Mesothelial cell of epicardium (in vitro differentiated cells): ENCODE measurements at regions not wholly inside any gene's neighbourhood (a gene's known extent, or its start where the extent isn't known, plus 50 kb on each side); places are given as distances from the start of the nearest gene placed in this dataset.

ENCODE experiments used
- DNase-seq, 2 experiments: peaks; one replicate each; pipeline ENCODE4 v3.0.0; 2021; ENCODE audit warnings: low spot score in 2 of 2; ENCODE audit not compliant: unreplicated experiment in 2 of 2
- H3K27ac Mint-ChIP-seq: 2 replicates; pipeline ENCODE4 v1.8.0; 2021; ENCODE audit warnings: mixed read lengths
- H3K27me3 Mint-ChIP-seq: 2 replicates; pipeline ENCODE4 v1.8.0; 2021; ENCODE audit warnings: low read depth, mixed read lengths
- H3K36me3 Mint-ChIP-seq: 2 replicates; pipeline ENCODE4 v1.8.0; 2021; ENCODE audit warnings: mixed read lengths
- H3K4me1 Mint-ChIP-seq: 2 replicates; pipeline ENCODE4 v1.8.0; 2021; ENCODE audit warnings: mixed read lengths
- H3K4me3 Mint-ChIP-seq: 2 replicates; pipeline ENCODE4 v1.8.0; 2021; ENCODE audit warnings: mild to moderate bottlenecking, moderate library complexity, mixed read lengths
- H3K9me3 Mint-ChIP-seq: 2 replicates; pipeline ENCODE4 v1.8.0; 2021; ENCODE audit warnings: mixed read lengths
- CTCF ChIP-seq: fragments of 200-600 bp; sonication (generic); IDR thresholded peaks from one replicate; pipeline ENCODE4 v1.5.0; 2021; ENCODE audit warnings: antibody characterized with exemption; ENCODE audit not compliant: unreplicated experiment

- H3K27ac Mint-ChIP-seq = no peak overlapping the region
- TF ChIP-seq CTCF = no peak
- no peaks in the 10 kb centered on the region for H3K4me1 Mint-ChIP-seq
- H3K36me3 Mint-ChIP-seq = no peaks in the 10 kb centered on the region
- DNase-seq = no peak
- peaks cover 3% of the 10 kb centered on the region for H3K27me3 Mint-ChIP-seq
- peaks cover 23% of the 10 kb centered on the region for H3K9me3 Mint-ChIP-seq
- no peak overlapping the region for H3K4me3 Mint-ChIP-seq
Observed at GRCh38 chr3:70646635-70647034, 334.2 kb upstream of the MDFIC2 start.

GRCh38 chr3:70640481-70640880, 328.0 kb upstream of the MDFIC2 start:
- Mint-ChIP-seq H3K9me3 (peaks cover 24% of the 10 kb centered on the region), H3K36me3 (no peaks in the 10 kb centered on the region), H3K27ac (no peak overlapping the region), H3K27me3 (peaks cover 4% of the 10 kb centered on the region), H3K4me3 (no peak overlapping the region), H3K4me1 (no peaks in the 10 kb centered on the region)
- no peak for TF ChIP-seq CTCF
- DNase-seq = no peak

- TF ChIP-seq CTCF = no peak
- H3K9me3 Mint-ChIP-seq = peaks cover 15% of the 10 kb centered on the region
- no peak for DNase-seq
- no peak overlapping the region for H3K4me3 Mint-ChIP-seq
- H3K27ac Mint-ChIP-seq = no peak overlapping the region
- no peaks in the 10 kb centered on the region for H3K4me1 Mint-ChIP-seq
- H3K36me3 Mint-ChIP-seq = no peaks in the 10 kb centered on the region
- H3K27me3 Mint-ChIP-seq = peaks cover 10% of the 10 kb centered on the region
Observed at GRCh38 chr3:70635301-70635700, 322.9 kb upstream of the MDFIC2 start.

GRCh38 chr3:70631716-70632307, 319.4 kb upstream of the MDFIC2 start:
- Mint-ChIP-seq H3K9me3 (no peaks in the 10 kb centered on the region), H3K27me3 (peaks cover 10% of the 10 kb centered on the region), H3K36me3 (no peaks in the 10 kb centered on the region), H3K4me1 (no peaks in the 10 kb centered on the region), H3K27ac (no peak overlapping the region), H3K4me3 (no peak overlapping the region)
- DNase-seq = no peak
- no peak for TF ChIP-seq CTCF

GRCh38 chr3:70621451-70621850, 309.0 kb upstream of the MDFIC2 start:
- H3K27me3 Mint-ChIP-seq = peaks cover 11% of the 10 kb centered on the region
- DNase-seq = no peak
- no peak overlapping the region for H3K4me3 Mint-ChIP-seq
- no peak overlapping the region for H3K27ac Mint-ChIP-seq
- H3K9me3 Mint-ChIP-seq = no peaks in the 10 kb centered on the region
- H3K4me1 Mint-ChIP-seq = no peaks in the 10 kb centered on the region
- no peaks in the 10 kb centered on the region for H3K36me3 Mint-ChIP-seq
- no peak for TF ChIP-seq CTCF

- H3K4me3 Mint-ChIP-seq = no peak overlapping the region
- no peak for TF ChIP-seq CTCF
- H3K27me3 Mint-ChIP-seq = peaks cover 11% of the 10 kb centered on the region
- H3K4me1 Mint-ChIP-seq = no peaks in the 10 kb centered on the region
- no peak for DNase-seq
- no peaks in the 10 kb centered on the region for H3K36me3 Mint-ChIP-seq
- no peaks in the 10 kb centered on the region for H3K9me3 Mint-ChIP-seq
- H3K27ac Mint-ChIP-seq = no peak overlapping the region
Observed at GRCh38 chr3:70620956-70621355, 308.5 kb upstream of the MDFIC2 start.
